IPS-11a (cell line): ENCODE measurements at regions not wholly inside any gene's neighbourhood (a gene's known extent, or its start where the extent isn't known, plus 50 kb on each side); places are given as distances from the start of the nearest gene placed in this dataset.

Experiments
- H3K4me3 ChIP-seq: one replicate; pipeline ENCODE4 v1.5.1; 2013; ENCODE audit warnings: low read depth, low read length, control low read depth

DNA sequence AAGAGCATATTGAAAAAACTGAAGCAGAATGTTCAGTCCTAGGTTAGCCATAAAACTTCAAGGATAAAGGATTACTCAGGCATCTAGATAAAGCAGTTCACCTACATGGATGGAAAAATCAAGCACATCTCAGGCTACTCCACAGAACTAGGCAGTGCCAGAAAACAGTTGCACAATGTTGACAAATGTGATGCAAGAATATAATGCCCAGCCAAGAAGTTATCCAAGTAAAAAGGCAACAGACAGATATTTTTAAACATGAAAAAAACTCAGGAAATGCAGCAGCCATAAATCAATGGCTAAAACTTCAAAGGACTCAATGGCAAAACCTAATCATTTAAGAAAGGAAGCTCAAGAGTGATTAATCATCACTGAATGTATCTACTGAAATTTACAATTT is 456.0 kb upstream of the FAM241A start:
- no peak overlapping the region for H3K4me3 ChIP-seq

GRCh38 chr4:111689731-111690130 is 455.5 kb upstream of the FAM241A start:
- H3K4me3 ChIP-seq: no peak overlapping the region

GRCh38 chr4:111693758-111694157 is 451.5 kb upstream of the FAM241A start:
- H3K4me3 ChIP-seq: no peak overlapping the region

DNA sequence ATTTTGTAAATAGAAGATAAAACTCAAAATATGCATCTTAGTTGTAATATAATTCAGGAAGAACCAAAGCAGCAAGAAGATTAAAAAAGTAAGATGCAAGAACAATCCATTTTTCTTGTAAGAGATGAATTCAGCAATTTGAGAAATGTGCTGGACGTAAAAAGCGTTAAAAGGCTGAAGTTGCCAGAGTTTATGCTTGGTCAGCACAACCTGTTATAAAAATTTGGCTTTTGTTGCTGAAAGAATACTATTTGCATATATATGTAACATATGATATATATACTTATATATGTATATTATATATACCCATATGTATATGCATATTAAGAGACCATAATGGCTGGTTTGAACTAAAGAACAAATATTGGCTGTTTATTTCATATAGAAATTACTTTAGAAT is 449.6 kb upstream of the FAM241A start:
- H3K4me3 ChIP-seq: no peak overlapping the region

GRCh38 chr4:111696505-111696904 is 448.7 kb upstream of the FAM241A start:
- H3K4me3 ChIP-seq: no peak overlapping the region

GRCh38 chr4:111697176-111697942 is 447.9 kb upstream of the FAM241A start:
- no peak overlapping the region for H3K4me3 ChIP-seq

GRCh38 chr4:111698361-111698760 is 446.9 kb upstream of the FAM241A start:
- no peak overlapping the region for H3K4me3 ChIP-seq

DNA sequence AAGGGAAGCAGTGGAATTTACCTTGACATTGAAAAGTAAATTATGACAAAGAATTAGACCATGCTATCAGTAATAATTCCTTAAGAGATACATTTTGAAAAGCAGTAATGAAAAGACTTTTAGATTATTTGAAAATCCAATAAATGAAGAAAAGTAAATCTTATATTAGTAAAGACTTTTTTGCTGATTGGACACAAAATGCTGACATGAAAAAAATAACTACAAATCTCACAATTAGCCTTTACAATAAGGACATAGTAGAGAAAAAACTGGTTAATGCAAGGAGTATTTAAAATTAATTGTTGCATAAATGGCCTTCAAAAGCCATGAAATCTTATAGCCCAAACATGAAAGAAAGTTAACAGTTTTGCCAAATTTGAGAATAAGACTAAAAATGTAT is 446.1 kb upstream of the FAM241A start:
- no peak overlapping the region for H3K4me3 ChIP-seq

DNA sequence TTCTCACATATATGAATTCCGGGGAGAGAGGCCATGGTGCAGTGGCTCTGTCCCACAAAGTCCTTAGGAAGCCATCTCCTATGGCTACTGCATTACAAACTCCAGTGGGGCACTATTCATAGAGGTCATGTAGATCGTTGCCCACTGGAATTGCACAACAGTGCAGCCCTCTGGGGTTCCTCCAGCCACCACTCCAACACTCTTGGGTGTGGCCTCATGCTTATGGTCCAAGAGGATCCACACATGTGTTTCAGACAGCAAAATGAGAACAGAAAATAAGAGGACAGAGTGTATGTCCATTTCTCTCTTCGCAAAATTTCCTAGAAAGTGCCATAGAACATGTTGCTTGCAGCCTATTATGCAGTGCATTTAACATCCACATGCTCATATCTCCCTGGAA is 444.2 kb upstream of the FAM241A start:
- H3K4me3 ChIP-seq: no peak overlapping the region

GRCh38 chr4:111707491-111707890 is 437.8 kb upstream of the FAM241A start:
- no peak overlapping the region for H3K4me3 ChIP-seq

DNA sequence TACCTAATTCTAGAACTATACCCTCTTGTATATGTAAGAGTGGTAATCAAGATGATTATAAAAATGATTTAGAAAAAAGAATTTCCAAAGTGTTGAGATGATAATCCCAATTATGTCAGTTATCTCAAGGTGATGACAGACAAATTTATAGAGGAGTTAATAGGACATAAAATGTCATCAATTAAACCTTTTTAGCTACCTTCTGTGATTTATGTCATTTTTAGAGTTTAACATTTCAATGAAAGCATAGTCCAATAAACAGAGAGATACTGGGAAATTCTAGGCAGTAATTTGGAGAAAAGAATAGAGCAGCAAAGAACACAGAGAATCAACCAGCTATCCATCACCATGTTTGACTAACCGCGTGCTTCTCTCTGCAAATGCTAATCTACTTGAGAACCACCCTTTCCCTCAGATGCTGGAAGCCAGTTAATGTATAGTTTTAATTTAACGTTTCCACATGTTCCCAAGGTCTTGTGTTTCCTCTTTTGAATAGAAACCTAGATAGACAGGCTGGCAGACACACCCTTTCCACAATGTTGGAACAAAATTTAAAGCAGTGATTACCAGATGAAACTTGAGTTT is 433.1 kb upstream of the FAM241A start:
- no peak overlapping the region for H3K4me3 ChIP-seq

- H3K4me3 ChIP-seq: no peak overlapping the region
Observed at GRCh38 chr4:111713276-111713675, 432.0 kb upstream of the FAM241A start.

DNA sequence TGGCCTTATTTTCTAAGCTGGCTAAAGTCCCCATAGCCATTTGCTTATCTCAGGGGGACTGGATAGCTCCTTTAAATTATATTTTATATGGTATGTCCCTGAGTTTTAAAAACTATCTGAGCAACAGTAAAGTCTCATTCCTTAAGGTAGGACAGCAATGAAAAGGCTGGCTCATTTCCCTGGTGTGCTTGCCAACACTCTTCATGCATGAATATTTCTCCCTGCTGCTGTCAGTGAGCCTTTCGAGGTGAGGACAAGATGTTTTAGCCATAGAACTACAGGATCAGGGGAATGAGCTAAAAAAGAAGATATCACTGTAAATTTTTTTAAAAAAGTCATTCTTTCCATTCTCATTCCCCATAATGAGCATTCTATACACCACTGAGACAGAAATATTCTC is 427.3 kb upstream of the FAM241A start:
- H3K4me3 ChIP-seq: no peak overlapping the region

DNA sequence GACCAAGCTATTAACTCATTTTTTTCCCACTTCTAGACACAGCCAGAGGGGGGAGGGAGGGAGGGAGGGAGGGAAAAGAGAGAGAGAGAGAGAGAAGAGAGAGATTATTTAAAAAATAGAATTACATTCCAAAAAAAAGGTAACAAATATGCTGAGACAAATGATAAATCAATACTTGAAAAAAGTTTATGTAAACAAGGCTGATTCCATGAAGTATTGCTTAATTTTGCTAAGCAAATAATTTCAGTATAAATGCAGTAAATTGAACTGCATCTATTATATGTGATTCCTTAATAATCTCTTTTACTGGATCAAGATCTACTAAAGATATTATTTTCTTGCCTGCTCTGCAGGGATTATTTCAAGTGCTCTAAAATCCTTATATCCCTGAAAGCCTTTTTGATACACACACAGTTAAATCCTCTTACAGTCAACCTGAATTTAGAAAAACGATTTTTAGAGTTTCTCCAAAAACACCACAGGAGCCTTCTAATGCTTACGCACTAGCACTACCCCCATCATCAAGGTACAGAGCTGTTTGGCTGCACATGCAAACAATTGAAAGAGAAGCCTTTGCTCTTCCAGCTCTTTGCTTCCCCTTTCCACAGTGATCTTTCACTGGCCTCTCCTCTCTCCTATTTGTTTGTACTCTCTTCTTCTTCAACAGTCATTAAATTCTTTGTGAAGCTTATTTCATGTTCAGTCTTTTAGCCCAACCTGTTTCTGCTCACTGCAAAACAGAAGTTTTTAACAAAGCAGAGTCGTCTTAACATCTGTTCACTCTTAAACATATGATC is 426.3 kb upstream of the FAM241A start:
- no peak overlapping the region for H3K4me3 ChIP-seq

- no peak overlapping the region for H3K4me3 ChIP-seq
Observed at GRCh38 chr4:111720866-111721265, 424.4 kb upstream of the FAM241A start.

- H3K4me3 ChIP-seq: no peak overlapping the region
Observed at GRCh38 chr4:111722213-111722720, 423.0 kb upstream of the FAM241A start.

DNA sequence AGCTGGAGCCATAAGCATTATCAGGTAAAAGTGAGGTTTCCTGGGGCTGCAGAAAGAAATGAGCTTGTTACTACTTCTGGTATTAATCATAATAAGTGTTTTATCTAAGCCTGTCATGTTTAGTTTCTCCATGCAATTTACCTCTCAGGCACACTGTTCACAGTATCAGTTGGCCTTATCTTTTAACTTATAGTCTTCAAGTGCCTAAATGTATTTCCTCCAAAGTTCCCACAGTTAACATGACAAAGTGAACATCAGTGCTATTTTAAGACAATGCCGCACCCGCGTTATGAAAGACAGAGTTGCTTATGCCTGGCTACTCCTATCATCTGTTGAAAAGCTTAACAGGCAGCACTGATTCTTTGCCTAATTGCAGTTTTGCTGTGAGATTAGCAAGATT is 408.7 kb upstream of the FAM241A start:
- H3K4me3 ChIP-seq: no peak overlapping the region

- H3K4me3 ChIP-seq: no peak overlapping the region
Observed at GRCh38 chr4:111744847-111745246, 400.4 kb upstream of the FAM241A start.

DNA sequence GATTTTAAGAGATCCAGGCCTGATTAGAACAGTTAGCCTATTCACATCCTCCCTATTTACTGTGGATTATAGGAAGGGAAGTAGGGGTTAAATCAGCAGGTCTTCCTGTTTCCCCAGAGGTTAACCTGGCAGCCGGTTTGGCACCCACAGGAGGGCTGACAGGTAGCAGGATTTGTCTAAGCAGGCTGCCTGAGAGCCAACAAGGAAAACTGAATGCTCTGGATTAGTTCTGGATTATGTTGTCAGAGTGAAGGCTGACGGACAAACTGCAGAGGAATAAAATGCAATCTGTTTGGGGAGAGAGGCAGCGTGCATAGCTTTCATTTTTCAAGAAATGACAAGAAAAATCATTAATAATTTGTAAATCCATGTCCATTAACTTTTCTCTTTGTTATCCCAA is 397.1 kb upstream of the FAM241A start:
- no peak overlapping the region for H3K4me3 ChIP-seq

- H3K4me3 ChIP-seq: no peak overlapping the region
Observed at GRCh38 chr4:111754003-111754402, 391.3 kb upstream of the FAM241A start.

GRCh38 chr4:111755571-111755970 is 389.7 kb upstream of the FAM241A start:
- no peak overlapping the region for H3K4me3 ChIP-seq

GRCh38 chr4:111761531-111761930 is 383.7 kb upstream of the FAM241A start:
- no peak overlapping the region for H3K4me3 ChIP-seq
